ENCODE measurements at regions not wholly inside any gene's neighbourhood (a gene's known extent, or its start where the extent isn't known, plus 50 kb on each side); places are given as distances from the start of the nearest gene placed in this dataset.
"Not testable (repeated sequence)": the region's sequence is repeated elsewhere in the genome, so short reads cannot be mapped to it uniquely, and the experiment has no call there.

DNA sequence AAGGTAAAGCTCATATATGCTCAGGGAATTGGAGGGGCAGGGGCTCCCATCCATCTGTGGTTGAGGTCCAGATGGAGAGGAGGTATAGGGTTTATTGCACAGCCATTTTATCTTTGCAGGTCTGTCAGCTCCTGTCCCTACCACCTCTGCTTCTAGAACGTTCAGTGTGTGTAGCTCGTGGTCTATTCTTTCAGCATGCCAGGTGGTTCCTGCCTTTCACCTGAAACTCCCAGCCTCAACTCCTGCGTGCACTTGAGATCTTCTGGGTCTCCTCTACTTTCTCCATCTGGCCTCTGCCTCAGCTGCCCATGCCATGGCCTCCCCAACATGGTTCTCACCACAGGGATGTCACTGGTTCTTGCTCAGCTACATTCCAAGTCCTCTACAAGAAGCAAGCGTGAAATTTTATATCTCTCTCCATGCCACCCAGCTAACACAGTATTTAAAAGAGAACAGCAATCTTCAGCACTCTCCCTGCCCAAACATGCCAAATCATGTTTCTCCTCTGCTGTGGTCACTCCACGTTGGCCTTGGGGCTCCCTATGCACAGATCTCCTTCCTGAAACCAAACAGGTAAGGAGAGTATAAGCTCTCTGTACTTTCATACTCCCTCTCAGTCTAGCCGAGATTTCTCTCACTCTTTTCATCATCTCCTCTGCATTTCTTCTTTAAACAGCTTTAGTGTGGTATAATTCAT, 157.8 kb upstream of the TRPC6 start:
- DNase-seq: no peak

- DNase-seq: no peak
Measured at GRCh38 chr11:101741061-101741460, 157.3 kb upstream of the TRPC6 start.

GRCh38 chr11:101738452-101738851, 154.6 kb upstream of the TRPC6 start:
- DNase-seq: no peak

DNA sequence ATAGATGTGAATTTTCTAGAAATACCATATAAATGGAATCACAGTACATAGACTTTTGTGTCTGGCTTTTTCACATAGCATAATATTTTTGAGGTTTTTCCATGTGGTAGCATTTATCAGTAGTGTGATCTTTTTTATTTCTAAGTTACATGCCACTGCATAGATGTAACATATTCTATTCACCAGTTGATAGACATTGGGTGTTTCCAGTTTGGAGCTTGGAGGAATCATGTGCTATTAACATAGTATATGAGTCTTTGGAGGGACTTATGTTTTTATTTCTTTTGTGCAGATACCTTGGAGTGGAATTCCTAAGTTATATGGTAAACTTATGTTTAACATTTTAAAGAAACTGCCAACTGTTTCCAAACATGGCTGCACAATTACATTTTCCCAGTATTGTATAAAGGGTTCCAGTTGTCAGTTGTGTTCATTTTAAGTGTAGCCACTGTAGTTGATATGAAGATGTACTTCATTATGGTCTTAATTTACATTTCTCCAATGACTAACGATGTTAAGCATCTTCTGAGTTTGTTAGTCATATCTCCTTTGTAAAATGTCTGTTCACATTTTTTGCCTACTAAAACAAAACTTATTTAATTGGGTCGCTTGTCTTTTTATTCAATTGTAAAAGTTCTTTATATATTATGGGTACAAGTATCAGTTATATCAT, 145.7 kb upstream of the TRPC6 start:
- DNase-seq: no peak

GRCh38 chr11:101727451-101727850, 143.6 kb upstream of the TRPC6 start:
- DNase-seq: peak; percentile 52

GRCh38 chr11:101726988-101727387, 143.2 kb upstream of the TRPC6 start:
- DNase-seq: peak; percentile 44

GRCh38 chr11:101723371-101723770, 139.6 kb upstream of the TRPC6 start:
- DNase-seq: no peak

GRCh38 chr11:101721270-101721669, 137.5 kb upstream of the TRPC6 start:
- no peak for DNase-seq

DNA sequence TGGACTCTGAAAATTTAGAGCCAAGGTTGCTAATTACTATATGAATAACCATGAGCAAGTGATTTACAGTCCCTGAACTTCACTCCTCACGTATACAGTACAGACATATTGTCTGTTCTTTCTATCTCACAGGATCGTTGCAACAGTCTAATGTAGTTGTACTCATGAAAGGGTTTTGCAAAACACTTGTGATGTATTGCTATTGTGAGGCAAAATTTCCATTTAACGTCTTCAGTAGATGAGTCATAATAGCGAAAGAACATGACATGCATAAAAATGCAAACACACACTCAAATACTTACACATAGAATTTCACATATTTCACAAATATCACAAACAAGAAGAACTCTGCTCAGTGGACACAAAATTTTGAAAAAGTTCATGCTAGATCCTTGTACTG, 134.6 kb upstream of the TRPC6 start:
- no peak for DNase-seq

DNA sequence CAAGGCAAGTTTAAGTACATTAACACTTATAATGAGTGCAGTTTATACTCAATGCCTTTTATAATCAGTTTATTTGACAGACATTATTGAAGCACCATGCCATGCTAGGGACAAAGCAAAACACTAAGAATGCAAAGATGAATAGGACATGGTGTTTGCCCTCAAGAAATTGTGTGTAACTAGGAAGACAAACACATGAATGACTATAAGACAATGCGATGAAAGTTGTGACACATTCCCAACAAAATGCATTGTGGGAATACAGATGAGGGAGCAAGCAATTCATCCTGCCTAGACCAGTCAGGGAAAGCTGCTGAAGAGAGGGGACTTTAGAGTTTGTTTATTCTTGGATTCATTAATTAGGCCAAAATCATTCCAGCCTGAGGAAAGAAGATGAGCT, 133.8 kb upstream of the TRPC6 start:
- DNase-seq: no peak

DNA sequence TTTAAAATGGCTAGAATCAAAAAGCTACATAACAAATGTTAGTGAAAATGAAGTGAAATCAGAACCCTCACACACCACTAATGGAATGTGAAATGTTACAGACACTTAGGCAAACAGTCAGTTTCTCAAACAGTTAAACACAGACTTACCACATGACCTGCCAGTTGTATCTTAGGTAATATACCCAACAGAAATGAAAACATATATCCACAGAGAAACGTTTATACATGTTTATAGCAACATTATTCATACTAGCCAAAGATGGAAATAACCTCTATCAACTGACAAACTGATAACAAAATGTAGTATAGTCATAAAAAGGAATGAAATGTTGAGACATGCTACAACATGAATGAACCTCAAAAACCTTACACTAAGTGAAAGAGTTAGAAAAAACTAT, 131.5 kb upstream of the TRPC6 start:
- DNase-seq: no peak

- no peak for DNase-seq
Measured at GRCh38 chr11:101707477-101707876, 123.7 kb upstream of the TRPC6 start.

DNA sequence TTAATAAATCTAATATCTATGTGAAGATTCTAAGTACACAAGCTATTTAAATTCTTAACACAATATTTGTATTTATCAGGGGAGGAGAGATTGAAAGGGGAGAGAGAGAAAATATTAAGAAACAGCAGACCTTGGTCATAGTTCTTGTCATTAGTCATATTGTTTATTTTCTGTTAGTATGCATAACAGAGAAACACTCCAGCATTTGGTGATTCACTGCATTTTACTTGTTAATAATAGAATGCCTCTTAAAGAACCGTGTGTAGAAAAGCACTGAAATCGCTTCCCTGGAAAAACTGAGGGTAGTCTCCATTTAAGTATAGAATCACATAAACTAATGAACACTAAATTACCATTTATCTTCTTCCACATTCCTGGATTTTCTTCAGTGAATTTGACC, 122.7 kb upstream of the TRPC6 start:
- DNase-seq: no peak

- no peak for DNase-seq
Measured at GRCh38 chr11:101705972-101706371, 122.2 kb upstream of the TRPC6 start.

DNA sequence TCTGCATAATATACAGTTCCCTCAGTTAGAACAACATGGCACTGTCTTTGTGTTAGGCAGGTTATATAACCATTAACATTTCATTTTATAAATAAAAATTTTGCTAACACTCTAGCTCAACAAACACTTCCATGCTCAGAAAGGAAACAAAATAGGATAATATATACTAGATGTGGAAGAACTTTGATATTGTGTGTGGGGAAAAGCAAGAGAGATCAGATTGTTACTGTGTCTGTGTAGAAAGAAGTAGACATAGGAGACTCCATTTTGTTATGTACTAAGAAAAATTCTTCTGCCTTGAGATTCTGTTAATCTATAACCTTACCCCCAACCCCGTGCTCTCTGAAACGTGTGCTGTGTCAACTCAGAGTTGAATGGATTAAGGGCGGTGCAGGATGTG, 111.1 kb upstream of the TRPC6 start:
- DNase-seq: not testable (repeated sequence)

DNA sequence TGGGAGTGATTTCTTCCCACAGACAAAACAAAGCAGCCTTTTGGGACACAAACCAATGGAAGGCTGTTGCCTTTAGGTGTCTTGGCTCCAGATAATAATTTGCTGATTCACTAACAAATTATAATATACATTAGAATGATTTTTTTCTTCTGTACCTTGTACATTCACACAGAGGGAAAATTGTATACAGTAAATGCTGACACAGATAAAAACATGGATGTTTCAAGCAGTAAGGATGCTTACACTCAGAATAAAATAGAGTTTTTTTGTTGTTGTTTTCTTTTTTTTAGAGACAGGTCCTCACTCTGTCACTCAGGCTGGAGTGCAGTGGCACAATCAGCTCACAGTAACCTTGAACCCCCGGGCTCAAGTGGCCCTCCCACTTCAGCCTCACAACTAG, 109.2 kb upstream of the TRPC6 start:
- DNase-seq: no peak

DNA sequence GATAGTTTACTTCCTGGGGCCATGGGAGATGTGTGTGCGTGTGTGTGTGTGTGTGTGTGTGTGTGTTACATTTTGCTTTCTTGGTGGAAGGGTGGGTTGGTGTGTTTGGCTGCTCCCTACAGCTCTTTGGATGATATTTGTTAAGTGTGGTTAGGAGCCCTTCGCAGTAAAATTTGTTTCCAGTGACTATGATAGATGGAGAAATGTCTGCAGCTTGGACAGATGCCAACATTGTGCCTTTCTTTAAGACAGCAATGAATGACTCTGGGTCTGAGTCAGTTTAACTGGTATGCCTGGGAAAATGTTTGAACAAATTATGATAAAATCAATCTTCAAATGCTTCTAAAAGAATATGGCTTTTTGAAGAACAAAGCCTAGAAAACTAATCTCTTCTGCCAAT, 102.7 kb upstream of the TRPC6 start:
- DNase-seq: peak; percentile 2

GRCh38 chr11:101668236-101668635, 84.4 kb upstream of the TRPC6 start:
- DNase-seq: no peak

DNA sequence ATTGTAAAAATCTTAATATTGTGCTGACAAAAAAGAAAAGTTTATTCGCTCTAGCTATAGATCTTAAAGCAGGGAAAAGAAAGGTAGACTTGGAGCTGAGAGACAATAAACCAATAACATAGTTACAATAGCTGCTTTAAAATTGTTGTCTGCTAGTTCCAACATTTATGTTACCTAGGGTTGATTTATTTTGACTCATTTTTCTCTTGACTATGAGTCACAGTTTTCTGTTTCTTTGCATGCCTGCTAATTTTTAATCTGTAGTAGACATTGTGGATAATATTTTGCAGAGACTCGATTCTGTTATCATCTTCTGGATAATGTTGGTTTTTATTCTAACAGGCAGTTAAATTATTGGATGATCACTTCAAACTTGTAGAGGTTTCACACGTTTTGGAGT, 83.1 kb upstream of the TRPC6 start:
- DNase-seq: no peak

GRCh38 chr11:101661559-101661958, 77.8 kb upstream of the TRPC6 start:
- no peak for DNase-seq
